B cell (primary cell): ENCODE measurements at regions not wholly inside any gene's neighbourhood (a gene's known extent, or its start where the extent isn't known, plus 50 kb on each side); places are given as distances from the start of the nearest gene placed in this dataset.

Experiments
- ATAC-seq: fragments of 200-7000 bp; cut with Tn5 transposase; one replicate; pipeline ENCODE4 v1.10.0; 2021; ENCODE audit warnings: low read depth, mild to moderate bottlenecking, moderate number of reproducible peaks, moderate library complexity
- CTCF ChIA-PET: fragments of 350-600 bp; sonication (Branson Sonifier 250); formaldehyde crosslinking; loops from one replicate; lab custom pipeline; 2021; ENCODE audit warnings: antibody characterized with exemption, inconsistent platforms; lab: Charles Lee
- POLR2A ChIA-PET: fragments of 350-600 bp; sonication (Branson Sonifier 250); formaldehyde crosslinking; loops from one replicate; lab custom pipeline; 2021; ENCODE audit warnings: antibody characterized with exemption; lab: Charles Lee
- DNase-seq: peaks from one replicate; pipeline ENCODE4 v3.0.0; 2013
- H2AFZ ChIP-seq: 2 replicates; pipeline ENCODE4 v1.6.1; 2012; ENCODE audit warnings: mild to moderate bottlenecking, low read depth, low read length; ENCODE audit not compliant: insufficient read depth, poor library complexity, severe bottlenecking
- H3K27ac ChIP-seq, 2 donors: 1 replicate in 1 of 2; 2 replicates in 1 of 2; pipeline ENCODE4 v1.5.1; 2012 to 2013; ENCODE audit warnings: low read length in 2 of 2, mild to moderate bottlenecking in 2 of 2, moderate library complexity in 1 of 2
- H3K27me3 ChIP-seq, 4 experiments: fragments of 200-600 bp in 1 of 4; sonication (generic) in 1 of 4; replicated peaks in 1 of 4; 1 replicate in 2 of 4; 2 replicates in 2 of 4; pipeline versions ENCODE4 v1.6.1 to v1.7.0; 2013 to 2016; ENCODE audit warnings: low read length in 3 of 4, mild to moderate bottlenecking in 2 of 4, mixed read lengths in 1 of 4, moderate library complexity in 1 of 4; ENCODE audit not compliant: insufficient read depth in 4 of 4, control insufficient read depth in 3 of 4; ENCODE audit errors: control extremely low read depth in 1 of 4
- H3K36me3 ChIP-seq, 2 experiments: replicated peaks in 1 of 2; 1 replicate in 1 of 2; 2 replicates in 1 of 2; pipeline versions ENCODE4 v1.6.1 to v1.7.1; 2013; ENCODE audit warnings: low read length in 1 of 2; ENCODE audit not compliant: insufficient read depth in 2 of 2, control insufficient read depth in 1 of 2; ENCODE audit errors: control extremely low read depth in 1 of 2, extremely low read depth in 1 of 2
- H3K4me1 ChIP-seq, 2 donors: fragments of 200-600 bp in 1 of 2; sonication (generic) in 1 of 2; 1 replicate in 1 of 2; 2 replicates in 1 of 2; pipeline versions ENCODE4 v1.5.1 to v1.6.1; 2013 to 2017; ENCODE audit warnings: low read length in 2 of 2; ENCODE audit not compliant: control insufficient read depth in 2 of 2, insufficient read depth in 2 of 2
- H3K4me2 ChIP-seq: replicated peaks from 2 replicates; pipeline ENCODE3; 2012; ENCODE audit warnings: mild to moderate bottlenecking, low read depth, low read length; ENCODE audit not compliant: poor library complexity, severe bottlenecking
- H3K4me3 ChIP-seq, 5 experiments: fragments of 200-600 bp in 1 of 5; sonication (generic) in 1 of 5; 1 replicate in 3 of 5; 2 replicates in 2 of 5; pipeline versions ENCODE4 v1.5.1 to v1.7.0; 2011 to 2016; ENCODE audit warnings: low read length in 4 of 5, mild to moderate bottlenecking in 4 of 5, low read depth in 2 of 5, control low read depth in 1 of 5, moderate library complexity in 1 of 5; ENCODE audit not compliant: insufficient read depth in 1 of 5; ENCODE audit errors: control extremely low read depth in 1 of 5, extremely low read depth in 1 of 5
- H3K79me2 ChIP-seq: fragments of 200-600 bp; sonication (generic); one replicate; pipeline ENCODE4 v1.6.0; 2016; ENCODE audit warnings: low read length; ENCODE audit not compliant: control insufficient read depth, insufficient read depth
- H3K9ac ChIP-seq: fragments of 200-600 bp; sonication (generic); 2 replicates; pipeline ENCODE4 v1.6.1; 2017; ENCODE audit warnings: mild to moderate bottlenecking, low read length, moderate library complexity
- H3K9me3 ChIP-seq, 3 donors: one replicate each; pipeline versions ENCODE4 v1.6.1 to v1.7.1; 2013; ENCODE audit warnings: low read length in 2 of 3; ENCODE audit not compliant: control insufficient read depth in 2 of 3, insufficient read depth in 1 of 3; ENCODE audit errors: control extremely low read depth in 1 of 3
- H4K20me1 ChIP-seq: 2 replicates; pipeline ENCODE4 v1.6.0; 2012; ENCODE audit warnings: mild to moderate bottlenecking, low read length; ENCODE audit not compliant: insufficient read depth, control insufficient read depth, poor library complexity, severe bottlenecking
- H3K27ac Mint-ChIP-seq: one replicate; pipeline ENCODE4 v1.8.0; 2021; ENCODE audit warnings: mixed read lengths
- H3K27me3 Mint-ChIP-seq: one replicate; pipeline ENCODE4 v1.8.0; 2021; ENCODE audit warnings: mixed read lengths
- H3K4me1 Mint-ChIP-seq: one replicate; pipeline ENCODE4 v1.8.0; 2021; ENCODE audit warnings: mixed read lengths
- H3K4me3 Mint-ChIP-seq: one replicate; pipeline ENCODE4 v1.8.0; 2021; ENCODE audit warnings: mixed read lengths
- H3K9me3 Mint-ChIP-seq: one replicate; pipeline ENCODE4 v1.8.0; 2022; ENCODE audit warnings: mixed read lengths; ENCODE audit not compliant: insufficient read depth
- EZH2 ChIP-seq: IDR thresholded peaks from 2 replicates; pipeline ENCODE4 v1.6.1; 2012; ENCODE audit warnings: borderline replicate concordance, low read depth, mild to moderate bottlenecking, moderate library complexity, low read length; ENCODE audit not compliant: insufficient read depth, poor library complexity, severe bottlenecking
- WGBS: methylation state at CpG from one replicate; pipeline ENCODE4 v1.1.5; 2013; ENCODE audit warnings: missing lambda C conversion rate; ENCODE audit not compliant: insufficient coverage; 5-methylcytosine and 5-hydroxymethylcytosine counted together
- intact Hi-C: fragments of 100-400 bp; cut with micrococcal nuclease; formaldehyde crosslinking; loops from one replicate; pipeline ENCODE4 v1.10.0; 2022
- TF ChIP-seq, protein P1 (sequence below): fragments of 200-600 bp; IDR thresholded peaks from one replicate; pipeline ENCODE4 v1.8.0; 2022; ENCODE audit warnings: antibody characterized with exemption, mild to moderate bottlenecking

GRCh38 chr5:133820507-133820906 is 147.9 kb downstream of the C5orf15 start:
- H3K9me3 Mint-ChIP-seq, result no peaks in the 10 kb centered on the region
- Histone ChIP-seq H3K9ac (no peak overlapping the region), H3K4me1 (peaks cover 23 to 28% of the 10 kb centered on the region in 2 donors), H4K20me1 (no peaks in the 10 kb centered on the region), H3K27me3 (peaks cover 0 to 3% (median 1%) of the 10 kb centered on the region in 4 experiments), H3K4me2 (no peak overlapping the region), H3K4me3 (no peak overlapping the region), H3K36me3 (no peaks in the 10 kb centered on the region), H3K79me2 (no peaks in the 10 kb centered on the region), H3K27ac (no peak overlapping the region), H3K9me3 (no peaks in the 10 kb centered on the region), H2AFZ (no peak overlapping the region)
- DNase-seq (no peak), ATAC-seq (no peak)
- peaks cover 26% of the 10 kb centered on the region for H3K4me1 Mint-ChIP-seq
- H3K27ac Mint-ChIP-seq, result no peak overlapping the region
- ChIA-PET CTCF (interaction anchor here (0.6 kb wide), 2 partner anchors 715 to 1196 kb away, joined by 3 to 6 read pairs; no protein-coding TSS in a partner anchor), POLR2A (interaction anchor here (1.2 kb wide), 1 partner anchor 22 kb away, joined by 3 read pairs; no protein-coding TSS in a partner anchor)
- H3K27me3 Mint-ChIP-seq, result peaks cover 22% of the 10 kb centered on the region
- intact Hi-C loops, result no loop called here
- no peak for TF ChIP-seq EZH2
- TF ChIP-seq, protein P1, sequence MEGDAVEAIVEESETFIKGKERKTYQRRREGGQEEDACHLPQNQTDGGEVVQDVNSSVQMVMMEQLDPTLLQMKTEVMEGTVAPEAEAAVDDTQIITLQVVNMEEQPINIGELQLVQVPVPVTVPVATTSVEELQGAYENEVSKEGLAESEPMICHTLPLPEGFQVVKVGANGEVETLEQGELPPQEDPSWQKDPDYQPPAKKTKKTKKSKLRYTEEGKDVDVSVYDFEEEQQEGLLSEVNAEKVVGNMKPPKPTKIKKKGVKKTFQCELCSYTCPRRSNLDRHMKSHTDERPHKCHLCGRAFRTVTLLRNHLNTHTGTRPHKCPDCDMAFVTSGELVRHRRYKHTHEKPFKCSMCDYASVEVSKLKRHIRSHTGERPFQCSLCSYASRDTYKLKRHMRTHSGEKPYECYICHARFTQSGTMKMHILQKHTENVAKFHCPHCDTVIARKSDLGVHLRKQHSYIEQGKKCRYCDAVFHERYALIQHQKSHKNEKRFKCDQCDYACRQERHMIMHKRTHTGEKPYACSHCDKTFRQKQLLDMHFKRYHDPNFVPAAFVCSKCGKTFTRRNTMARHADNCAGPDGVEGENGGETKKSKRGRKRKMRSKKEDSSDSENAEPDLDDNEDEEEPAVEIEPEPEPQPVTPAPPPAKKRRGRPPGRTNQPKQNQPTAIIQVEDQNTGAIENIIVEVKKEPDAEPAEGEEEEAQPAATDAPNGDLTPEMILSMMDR, result no peak
- WGBS, result 88% methylated on average over 3 of the region's 3 CpGs
- no peak overlapping the region for H3K4me3 Mint-ChIP-seq

DNA sequence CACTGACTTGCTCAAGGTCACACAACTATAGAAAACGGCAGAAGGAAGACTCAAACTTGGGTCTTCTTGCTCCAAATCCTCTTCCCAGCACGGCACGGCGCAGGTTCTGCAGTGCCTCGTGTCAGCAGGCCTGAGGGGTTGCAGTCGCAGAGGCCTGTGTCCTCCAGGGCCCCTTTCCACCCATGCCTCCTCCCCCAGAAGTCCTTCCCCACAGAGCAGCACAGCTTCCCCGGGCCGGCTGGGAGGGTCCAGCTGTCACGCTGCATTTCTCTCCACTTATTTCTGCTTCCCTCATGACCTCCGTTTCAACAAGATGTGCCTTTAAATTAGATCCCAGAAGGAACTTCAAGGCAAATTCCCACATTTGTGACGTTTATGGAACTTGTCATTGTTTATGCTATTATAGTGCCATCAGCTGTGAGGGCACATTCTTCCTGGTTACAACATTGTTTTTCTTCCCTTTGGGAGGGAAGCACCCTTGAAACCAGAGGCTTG is 148.4 kb downstream of the C5orf15 start:
- Histone ChIP-seq H3K4me1 (peaks cover 18 to 23% of the 10 kb centered on the region in 2 donors), H3K27ac (no peak overlapping the region), H3K4me3 (no peak overlapping the region), H4K20me1 (no peaks in the 10 kb centered on the region), H3K36me3 (no peaks in the 10 kb centered on the region), H3K79me2 (no peaks in the 10 kb centered on the region), H3K9me3 (no peaks in the 10 kb centered on the region), H3K27me3 (peaks cover 0 to 3% (median 1%) of the 10 kb centered on the region in 4 experiments), H3K4me2 (no peak overlapping the region), H3K9ac (no peak overlapping the region), H2AFZ (no peak overlapping the region)
- CTCF ChIA-PET, result interaction anchor here (0.6 kb wide), 1 partner anchor 1196 kb away, joined by 6 read pairs; no protein-coding TSS in a partner anchor
- no peak for DNase-seq
- WGBS, result 70% methylated on average over 8 of the region's 11 CpGs
- H3K27ac Mint-ChIP-seq, result no peak overlapping the region
- TF ChIP-seq, protein P1, result no peak
- no peak for TF ChIP-seq EZH2
- no peak overlapping the region for H3K4me3 Mint-ChIP-seq
- POLR2A ChIA-PET, result interaction anchor here (1.2 kb wide), 1 partner anchor 22 kb away, joined by 3 read pairs; no protein-coding TSS in a partner anchor
- no peaks in the 10 kb centered on the region for H3K9me3 Mint-ChIP-seq
- no peak for ATAC-seq
- intact Hi-C loops, result no loop called here
- H3K27me3 Mint-ChIP-seq, result peaks cover 22% of the 10 kb centered on the region
- H3K4me1 Mint-ChIP-seq, result peaks cover 21% of the 10 kb centered on the region
